HG03135 (cell line): ENCODE measurements at regions not wholly inside any gene's neighbourhood (a gene's known extent, or its start where the extent isn't known, plus 50 kb on each side); places are given as distances from the start of the nearest gene placed in this dataset.

Experiments
- ATAC-seq: cut with Tn5 transposase; IDR thresholded peaks from one replicate; pipeline ENCODE4 v1.9.1; 2021; ENCODE audit warnings: mild to moderate bottlenecking, moderate library complexity; ENCODE audit not compliant: unreplicated experiment

GRCh38 chr4:95985791-95986550 lies 146.1 kb downstream of the PDHA2 start:
- no peak for ATAC-seq

- no peak for ATAC-seq
Observed at GRCh38 chr4:95987851-95988250, 148.0 kb downstream of the PDHA2 start.

- no peak for ATAC-seq
Observed at GRCh38 chr4:95998311-95998710, 158.4 kb downstream of the PDHA2 start.

- no peak for ATAC-seq
Observed at GRCh38 chr4:96003951-96004740, 164.3 kb downstream of the PDHA2 start.

- no peak for ATAC-seq
Observed at GRCh38 chr4:96009427-96010119, 169.7 kb downstream of the PDHA2 start.

GRCh38 chr4:96012687-96013086 lies 172.8 kb downstream of the PDHA2 start:
- ATAC-seq, result no peak

GRCh38 chr4:96016634-96017299 lies 176.9 kb downstream of the PDHA2 start:
- peak; percentile 69 for ATAC-seq

GRCh38 chr4:96025011-96025410 lies 185.1 kb downstream of the PDHA2 start:
- no peak for ATAC-seq

- no peak for ATAC-seq
Observed at GRCh38 chr4:96035727-96036126, 195.8 kb downstream of the PDHA2 start.

- no peak for ATAC-seq
Observed at GRCh38 chr4:96036781-96037180, 196.9 kb downstream of the PDHA2 start.

- no peak for ATAC-seq
Observed at GRCh38 chr4:96037705-96038104, 197.8 kb downstream of the PDHA2 start.

GRCh38 chr4:96039217-96039616 lies 199.3 kb downstream of the PDHA2 start:
- no peak for ATAC-seq

- ATAC-seq, result no peak
Observed at GRCh38 chr4:96039803-96040436, 200.0 kb downstream of the PDHA2 start.

GRCh38 chr4:96044971-96045370 lies 205.1 kb downstream of the PDHA2 start:
- no peak for ATAC-seq

GRCh38 chr4:96052827-96053226 lies 212.9 kb downstream of the PDHA2 start:
- no peak for ATAC-seq

GRCh38 chr4:96056346-96056934 lies 216.5 kb downstream of the PDHA2 start:
- no peak for ATAC-seq

GRCh38 chr4:96063639-96064038 lies 223.7 kb downstream of the PDHA2 start:
- ATAC-seq, result no peak

- no peak for ATAC-seq
Observed at GRCh38 chr4:96073461-96073860, 233.6 kb downstream of the PDHA2 start.

- ATAC-seq, result peak; percentile 54
Observed at GRCh38 chr4:96092151-96092705, 252.3 kb downstream of the PDHA2 start.

- ATAC-seq, result peak; percentile 9
Observed at GRCh38 chr4:96093057-96093456, 253.2 kb downstream of the PDHA2 start.
